ENCODE measurements at regions not wholly inside any gene's neighbourhood (a gene's known extent, or its start where the extent isn't known, plus 50 kb on each side); places are given as distances from the start of the nearest gene placed in this dataset.

- no peak overlapping the region for H3K56ac ChIP-seq (ENCODE audit: low read length)
- H3K18ac ChIP-seq (ENCODE audit: low read length): no peak overlapping the region
- H3K4me1 ChIP-seq (ENCODE audit: control insufficient read depth, low read depth, low read length): no peaks in the 10 kb centered on the region
- H4K8ac ChIP-seq (ENCODE audit: low read depth, low read length): no peak overlapping the region
- H3K36me3 ChIP-seq (ENCODE audit: control insufficient read depth, insufficient read depth, low read length): no peaks in the 10 kb centered on the region
- no peak overlapping the region for H2AK5ac ChIP-seq (ENCODE audit: low read length)
- no peaks in the 10 kb centered on the region for H3K27me3 ChIP-seq (ENCODE audit: insufficient read depth, low read length, poor library complexity)
- H2BK5ac ChIP-seq (ENCODE audit: low read length): no peak overlapping the region
- no peak overlapping the region for H3K4ac ChIP-seq (ENCODE audit: low read depth, low read length)
- no peaks in the 10 kb centered on the region for H3K79me2 ChIP-seq (ENCODE audit: control insufficient read depth, insufficient read depth, low read length)
- H3K9ac ChIP-seq (ENCODE audit: low read length): no peak overlapping the region
- no peak overlapping the region for H3K23ac ChIP-seq (ENCODE audit: low read length)
- no peak overlapping the region for H2BK15ac ChIP-seq (replicated peaks; ENCODE audit: low read depth)
- no peak overlapping the region for H2BK120ac ChIP-seq (ENCODE audit: low read depth, low read length)
- H3K4me3 ChIP-seq (ENCODE audit: low read length): no peak overlapping the region
- no peak overlapping the region for H3K4me2 ChIP-seq (ENCODE audit: low read length)
- WGBS (ENCODE audit: extremely low coverage, insufficient coverage, low lambda C conversion rate): no CpG with 5 or more reads among the region's 2 CpGs
- no peak for DNase-seq
- H3K79me1 ChIP-seq (ENCODE audit: low read length): no peaks in the 10 kb centered on the region
- H3K27ac ChIP-seq (ENCODE audit: low read depth, low read length): no peak overlapping the region
- H4K5ac ChIP-seq (ENCODE audit: low read length): no peak overlapping the region
These were observed 556.7 kb downstream of the CMPK2 start for GRCh38 chr2:6308986-6309385.

- Histone ChIP-seq H3K36me3 (ENCODE audit: control insufficient read depth, insufficient read depth, low read length) (no peaks in the 10 kb centered on the region), H3K4me3 (ENCODE audit: low read length) (no peak overlapping the region), H2AK5ac (ENCODE audit: low read length) (no peak overlapping the region), H3K18ac (ENCODE audit: low read length) (no peak overlapping the region), H2BK15ac (replicated peaks; ENCODE audit: low read depth) (no peak overlapping the region), H2BK120ac (ENCODE audit: low read depth, low read length) (no peak overlapping the region), H2BK5ac (ENCODE audit: low read length) (no peak overlapping the region), H3K4ac (ENCODE audit: low read depth, low read length) (no peak overlapping the region), H3K79me1 (ENCODE audit: low read length) (no peaks in the 10 kb centered on the region), H3K56ac (ENCODE audit: low read length) (no peak overlapping the region), H3K23ac (ENCODE audit: low read length) (no peak overlapping the region), H3K4me2 (ENCODE audit: low read length) (no peak overlapping the region), H3K4me1 (ENCODE audit: control insufficient read depth, low read depth, low read length) (no peaks in the 10 kb centered on the region), H4K8ac (ENCODE audit: low read depth, low read length) (no peak overlapping the region), H3K27me3 (ENCODE audit: insufficient read depth, low read length, poor library complexity) (no peaks in the 10 kb centered on the region), H3K79me2 (ENCODE audit: control insufficient read depth, insufficient read depth, low read length) (no peaks in the 10 kb centered on the region), H3K9ac (ENCODE audit: low read length) (no peak overlapping the region), H4K5ac (ENCODE audit: low read length) (no peak overlapping the region), H3K27ac (ENCODE audit: low read depth, low read length) (no peak overlapping the region)
- DNase-seq: no peak
- WGBS (ENCODE audit: extremely low coverage, insufficient coverage, low lambda C conversion rate): no CpG with 5 or more reads among the region's 9 CpGs
These were observed 556.1 kb downstream of the CMPK2 start for GRCh38 chr2:6309415-6310255.

- H2AK5ac ChIP-seq (ENCODE audit: low read length): no peak overlapping the region
- H3K4ac ChIP-seq (ENCODE audit: low read depth, low read length): no peak overlapping the region
- H3K4me2 ChIP-seq (ENCODE audit: low read length): no peak overlapping the region
- no peak overlapping the region for H3K4me3 ChIP-seq (ENCODE audit: low read length)
- H4K8ac ChIP-seq (ENCODE audit: low read depth, low read length): no peak overlapping the region
- no CpG with 5 or more reads among the region's 16 CpGs for WGBS (ENCODE audit: extremely low coverage, insufficient coverage, low lambda C conversion rate)
- H3K4me1 ChIP-seq (ENCODE audit: control insufficient read depth, low read depth, low read length): no peaks in the 10 kb centered on the region
- H3K27me3 ChIP-seq (ENCODE audit: insufficient read depth, low read length, poor library complexity): no peaks in the 10 kb centered on the region
- no peak for DNase-seq
- no peak overlapping the region for H2BK15ac ChIP-seq (replicated peaks; ENCODE audit: low read depth)
- H3K36me3 ChIP-seq (ENCODE audit: control insufficient read depth, insufficient read depth, low read length): no peaks in the 10 kb centered on the region
- H3K18ac ChIP-seq (ENCODE audit: low read length): no peak overlapping the region
- no peak overlapping the region for H3K9ac ChIP-seq (ENCODE audit: low read length)
- H3K56ac ChIP-seq (ENCODE audit: low read length): no peak overlapping the region
- H3K79me1 ChIP-seq (ENCODE audit: low read length): no peaks in the 10 kb centered on the region
- no peaks in the 10 kb centered on the region for H3K79me2 ChIP-seq (ENCODE audit: control insufficient read depth, insufficient read depth, low read length)
- no peak overlapping the region for H2BK120ac ChIP-seq (ENCODE audit: low read depth, low read length)
- H3K27ac ChIP-seq (ENCODE audit: low read depth, low read length): no peak overlapping the region
- H4K5ac ChIP-seq (ENCODE audit: low read length): no peak overlapping the region
- H2BK5ac ChIP-seq (ENCODE audit: low read length): no peak overlapping the region
- H3K23ac ChIP-seq (ENCODE audit: low read length): no peak overlapping the region
These were observed 555.2 kb downstream of the CMPK2 start for GRCh38 chr2:6310256-6311215.

GRCh38 chr2:6312367-6312766 is 553.3 kb downstream of the CMPK2 start:
- no peak overlapping the region for H4K8ac ChIP-seq (ENCODE audit: low read depth, low read length)
- H3K79me2 ChIP-seq (ENCODE audit: control insufficient read depth, insufficient read depth, low read length): no peaks in the 10 kb centered on the region
- no peak overlapping the region for H2AK5ac ChIP-seq (ENCODE audit: low read length)
- no peak overlapping the region for H3K18ac ChIP-seq (ENCODE audit: low read length)
- no peak overlapping the region for H2BK15ac ChIP-seq (replicated peaks; ENCODE audit: low read depth)
- no peaks in the 10 kb centered on the region for H3K27me3 ChIP-seq (ENCODE audit: insufficient read depth, low read length, poor library complexity)
- H2BK5ac ChIP-seq (ENCODE audit: low read length): no peak overlapping the region
- no peak overlapping the region for H3K4ac ChIP-seq (ENCODE audit: low read depth, low read length)
- H3K4me2 ChIP-seq (ENCODE audit: low read length): no peak overlapping the region
- no peaks in the 10 kb centered on the region for H3K79me1 ChIP-seq (ENCODE audit: low read length)
- WGBS (ENCODE audit: extremely low coverage, insufficient coverage, low lambda C conversion rate): no CpG with 5 or more reads among the region's 6 CpGs
- H3K56ac ChIP-seq (ENCODE audit: low read length): no peak overlapping the region
- no peaks in the 10 kb centered on the region for H3K4me1 ChIP-seq (ENCODE audit: control insufficient read depth, low read depth, low read length)
- H4K5ac ChIP-seq (ENCODE audit: low read length): no peak overlapping the region
- no peak for DNase-seq
- H3K4me3 ChIP-seq (ENCODE audit: low read length): no peak overlapping the region
- no peak overlapping the region for H2BK120ac ChIP-seq (ENCODE audit: low read depth, low read length)
- no peak overlapping the region for H3K27ac ChIP-seq (ENCODE audit: low read depth, low read length)
- no peak overlapping the region for H3K9ac ChIP-seq (ENCODE audit: low read length)
- H3K23ac ChIP-seq (ENCODE audit: low read length): no peak overlapping the region
- no peaks in the 10 kb centered on the region for H3K36me3 ChIP-seq (ENCODE audit: control insufficient read depth, insufficient read depth, low read length)

- no peaks in the 10 kb centered on the region for H3K36me3 ChIP-seq (ENCODE audit: control insufficient read depth, insufficient read depth, low read length)
- no peak overlapping the region for H2AK5ac ChIP-seq (ENCODE audit: low read length)
- no peak overlapping the region for H3K56ac ChIP-seq (ENCODE audit: low read length)
- no CpG with 5 or more reads among the region's 4 CpGs for WGBS (ENCODE audit: extremely low coverage, insufficient coverage, low lambda C conversion rate)
- no peak overlapping the region for H2BK5ac ChIP-seq (ENCODE audit: low read length)
- no peaks in the 10 kb centered on the region for H3K79me1 ChIP-seq (ENCODE audit: low read length)
- no peak overlapping the region for H3K4me2 ChIP-seq (ENCODE audit: low read length)
- no peak overlapping the region for H3K27ac ChIP-seq (ENCODE audit: low read depth, low read length)
- H3K9ac ChIP-seq (ENCODE audit: low read length): no peak overlapping the region
- H3K79me2 ChIP-seq (ENCODE audit: control insufficient read depth, insufficient read depth, low read length): no peaks in the 10 kb centered on the region
- no peak overlapping the region for H2BK120ac ChIP-seq (ENCODE audit: low read depth, low read length)
- no peak overlapping the region for H3K23ac ChIP-seq (ENCODE audit: low read length)
- no peak for DNase-seq
- H4K5ac ChIP-seq (ENCODE audit: low read length): no peak overlapping the region
- no peaks in the 10 kb centered on the region for H3K27me3 ChIP-seq (ENCODE audit: insufficient read depth, low read length, poor library complexity)
- no peaks in the 10 kb centered on the region for H3K4me1 ChIP-seq (ENCODE audit: control insufficient read depth, low read depth, low read length)
- H2BK15ac ChIP-seq (replicated peaks; ENCODE audit: low read depth): no peak overlapping the region
- no peak overlapping the region for H3K18ac ChIP-seq (ENCODE audit: low read length)
- H3K4ac ChIP-seq (ENCODE audit: low read depth, low read length): no peak overlapping the region
- no peak overlapping the region for H3K4me3 ChIP-seq (ENCODE audit: low read length)
- no peak overlapping the region for H4K8ac ChIP-seq (ENCODE audit: low read depth, low read length)
These were observed 551.3 kb downstream of the CMPK2 start for GRCh38 chr2:6314218-6314960.

Measured in mesendoderm (in vitro differentiated cells).